Chondrocyte (in vitro differentiated cells): ENCODE measurements at regions not wholly inside any gene's neighbourhood (a gene's known extent, or its start where the extent isn't known, plus 50 kb on each side); places are given as distances from the start of the nearest gene placed in this dataset.

ENCODE experiments used
- DNase-seq: peaks from one replicate; pipeline ENCODE4 v3.0.0; 2021; ENCODE audit warnings: mixed read lengths, low spot score
- H3K27ac Mint-ChIP-seq: one replicate; pipeline ENCODE4 v1.8.0; 2021; ENCODE audit warnings: mild to moderate bottlenecking, moderate library complexity, mixed read lengths; ENCODE audit not compliant: unreplicated experiment
- H3K27me3 Mint-ChIP-seq: 2 replicates; pipeline ENCODE4 v1.8.0; 2021; ENCODE audit warnings: low read depth, mixed read lengths
- H3K36me3 Mint-ChIP-seq: 2 replicates; pipeline ENCODE4 v1.8.0; 2021; ENCODE audit warnings: low read depth, mixed read lengths
- H3K4me1 Mint-ChIP-seq: 2 replicates; pipeline ENCODE4 v1.8.0; 2021; ENCODE audit warnings: low read depth, mild to moderate bottlenecking, mixed read lengths
- H3K4me3 Mint-ChIP-seq: one replicate; pipeline ENCODE4 v1.8.0; 2021; ENCODE audit warnings: mild to moderate bottlenecking, moderate library complexity, mixed read lengths; ENCODE audit not compliant: unreplicated experiment
- H3K9me3 Mint-ChIP-seq: 2 replicates; pipeline ENCODE4 v1.8.0; 2021; ENCODE audit warnings: low read depth, mixed read lengths
- TF ChIP-seq, protein P1 (sequence below): fragments of 200-600 bp; sonication (generic); IDR thresholded peaks from 2 replicates; pipeline ENCODE4 v1.5.0; 2021; ENCODE audit warnings: antibody characterized with exemption, mild to moderate bottlenecking, moderate library complexity

DNA sequence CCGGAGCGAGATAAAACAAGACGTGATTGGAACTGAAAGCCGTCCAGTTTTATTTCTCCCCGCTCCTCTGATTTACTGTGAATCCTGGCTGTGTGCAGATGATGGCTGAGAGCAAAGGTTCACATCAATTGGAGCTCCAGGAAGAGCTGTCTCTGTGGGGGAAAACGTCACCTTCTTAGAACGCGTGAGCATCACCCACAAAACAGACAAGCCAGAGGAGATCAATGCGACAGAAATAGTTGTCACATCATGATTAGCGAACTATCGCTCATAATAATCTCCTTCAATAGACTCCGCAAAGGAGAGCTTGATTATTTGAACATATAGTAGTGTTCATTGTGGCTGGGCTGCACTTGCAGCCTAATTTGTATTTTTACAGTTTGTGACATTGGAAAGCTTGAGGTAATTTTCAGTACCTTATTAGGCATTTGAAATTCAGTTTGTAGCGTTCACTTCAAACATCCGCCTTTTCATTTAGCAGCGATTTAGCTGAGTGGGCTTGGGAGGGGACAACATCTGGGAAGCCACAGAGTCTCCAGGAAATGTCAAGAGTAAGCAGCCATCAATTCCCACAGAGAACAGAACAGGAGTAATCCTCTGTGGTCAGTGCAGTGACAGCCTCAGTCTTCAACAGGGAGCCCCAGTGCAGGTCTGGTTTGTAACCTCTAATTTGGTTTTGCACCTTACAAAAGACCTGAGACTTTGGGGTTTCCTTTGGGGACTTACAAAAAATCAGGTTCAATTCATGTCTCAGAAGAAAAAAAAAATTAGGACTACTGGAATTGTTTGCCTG lies 276.8 kb upstream of the PFKP start:
- H3K4me1 Mint-ChIP-seq, result no peaks in the 10 kb centered on the region
- H3K4me3 Mint-ChIP-seq, result no peak overlapping the region
- H3K27me3 Mint-ChIP-seq, result peaks cover 18% of the 10 kb centered on the region
- H3K27ac Mint-ChIP-seq, result no peak overlapping the region
- TF ChIP-seq, protein P1, sequence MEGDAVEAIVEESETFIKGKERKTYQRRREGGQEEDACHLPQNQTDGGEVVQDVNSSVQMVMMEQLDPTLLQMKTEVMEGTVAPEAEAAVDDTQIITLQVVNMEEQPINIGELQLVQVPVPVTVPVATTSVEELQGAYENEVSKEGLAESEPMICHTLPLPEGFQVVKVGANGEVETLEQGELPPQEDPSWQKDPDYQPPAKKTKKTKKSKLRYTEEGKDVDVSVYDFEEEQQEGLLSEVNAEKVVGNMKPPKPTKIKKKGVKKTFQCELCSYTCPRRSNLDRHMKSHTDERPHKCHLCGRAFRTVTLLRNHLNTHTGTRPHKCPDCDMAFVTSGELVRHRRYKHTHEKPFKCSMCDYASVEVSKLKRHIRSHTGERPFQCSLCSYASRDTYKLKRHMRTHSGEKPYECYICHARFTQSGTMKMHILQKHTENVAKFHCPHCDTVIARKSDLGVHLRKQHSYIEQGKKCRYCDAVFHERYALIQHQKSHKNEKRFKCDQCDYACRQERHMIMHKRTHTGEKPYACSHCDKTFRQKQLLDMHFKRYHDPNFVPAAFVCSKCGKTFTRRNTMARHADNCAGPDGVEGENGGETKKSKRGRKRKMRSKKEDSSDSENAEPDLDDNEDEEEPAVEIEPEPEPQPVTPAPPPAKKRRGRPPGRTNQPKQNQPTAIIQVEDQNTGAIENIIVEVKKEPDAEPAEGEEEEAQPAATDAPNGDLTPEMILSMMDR, result no peak
- peaks cover 3% of the 10 kb centered on the region for H3K36me3 Mint-ChIP-seq
- DNase-seq, result no peak
- peaks cover 8% of the 10 kb centered on the region for H3K9me3 Mint-ChIP-seq

DNA sequence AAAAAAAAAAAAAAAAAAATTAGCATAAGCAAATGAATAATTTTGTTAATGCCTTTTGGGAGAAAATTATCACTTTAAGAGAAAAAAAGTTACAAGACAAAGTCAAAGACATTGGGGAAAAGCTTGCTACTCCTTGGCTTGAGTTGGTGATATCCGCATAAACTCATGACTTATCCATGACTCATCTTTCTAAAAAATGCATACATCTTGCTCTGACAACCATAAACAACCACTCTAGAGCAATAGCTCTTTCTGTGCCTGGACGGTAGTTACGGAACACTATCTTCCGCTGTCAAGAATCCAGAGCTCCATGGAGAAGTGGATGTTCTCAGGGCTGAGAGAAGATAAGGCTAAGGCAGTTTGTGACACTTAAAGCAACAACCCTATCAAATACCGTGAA lies 281.1 kb upstream of the PFKP start:
- no peak for DNase-seq
- H3K4me3 Mint-ChIP-seq, result no peak overlapping the region
- no peaks in the 10 kb centered on the region for H3K36me3 Mint-ChIP-seq
- H3K27ac Mint-ChIP-seq, result no peak overlapping the region
- H3K27me3 Mint-ChIP-seq, result peaks cover 25% of the 10 kb centered on the region
- no peaks in the 10 kb centered on the region for H3K9me3 Mint-ChIP-seq
- no peaks in the 10 kb centered on the region for H3K4me1 Mint-ChIP-seq
- TF ChIP-seq, protein P1, result no peak

DNA sequence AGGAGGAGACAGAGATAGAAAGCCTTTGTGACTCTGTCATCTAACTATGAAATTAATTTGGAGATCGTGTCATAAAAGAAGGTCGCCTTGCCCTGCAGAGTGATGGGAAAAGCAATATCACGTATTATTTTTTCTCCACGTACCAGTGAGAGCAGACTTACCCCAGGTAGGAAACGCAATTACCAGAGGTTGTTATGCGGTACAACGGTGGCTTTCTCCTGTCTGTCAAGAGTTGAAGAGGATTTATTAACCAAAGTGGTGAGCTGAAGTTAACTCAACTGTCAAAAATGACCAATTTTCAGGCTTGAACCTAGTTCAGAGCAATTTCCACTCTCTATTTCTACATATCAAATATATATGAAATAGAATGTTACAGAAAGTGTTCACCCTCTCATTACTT lies 282.6 kb upstream of the PFKP start:
- Mint-ChIP-seq H3K9me3 (no peaks in the 10 kb centered on the region), H3K36me3 (no peaks in the 10 kb centered on the region), H3K27me3 (peaks cover 34% of the 10 kb centered on the region), H3K4me3 (no peak overlapping the region), H3K4me1 (no peaks in the 10 kb centered on the region), H3K27ac (no peak overlapping the region)
- TF ChIP-seq, protein P1, result no peak
- no peak for DNase-seq

DNA sequence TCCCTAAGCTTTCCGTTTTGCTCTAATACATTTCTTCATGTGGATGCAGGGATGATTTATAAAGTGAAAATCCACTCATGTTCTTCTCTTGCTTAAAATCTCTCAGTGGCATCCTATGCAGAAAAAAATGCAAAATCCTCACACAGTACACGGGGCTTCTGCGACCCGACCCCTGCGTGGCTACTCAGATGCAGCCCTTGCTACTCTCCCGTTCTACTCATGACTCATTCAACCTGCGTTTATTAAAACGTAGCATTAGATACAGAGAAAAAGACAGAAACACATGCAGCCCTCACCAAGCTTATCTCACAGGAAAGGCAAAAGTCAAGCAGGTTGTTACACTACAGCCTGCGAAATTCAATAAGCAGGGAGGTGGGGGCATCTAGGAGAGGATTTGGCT lies 284.4 kb upstream of the PFKP start:
- Mint-ChIP-seq H3K4me3 (no peak overlapping the region), H3K4me1 (no peaks in the 10 kb centered on the region), H3K9me3 (no peaks in the 10 kb centered on the region), H3K27me3 (peaks cover 37% of the 10 kb centered on the region), H3K36me3 (no peaks in the 10 kb centered on the region), H3K27ac (no peak overlapping the region)
- TF ChIP-seq, protein P1, result no peak
- no peak for DNase-seq

DNA sequence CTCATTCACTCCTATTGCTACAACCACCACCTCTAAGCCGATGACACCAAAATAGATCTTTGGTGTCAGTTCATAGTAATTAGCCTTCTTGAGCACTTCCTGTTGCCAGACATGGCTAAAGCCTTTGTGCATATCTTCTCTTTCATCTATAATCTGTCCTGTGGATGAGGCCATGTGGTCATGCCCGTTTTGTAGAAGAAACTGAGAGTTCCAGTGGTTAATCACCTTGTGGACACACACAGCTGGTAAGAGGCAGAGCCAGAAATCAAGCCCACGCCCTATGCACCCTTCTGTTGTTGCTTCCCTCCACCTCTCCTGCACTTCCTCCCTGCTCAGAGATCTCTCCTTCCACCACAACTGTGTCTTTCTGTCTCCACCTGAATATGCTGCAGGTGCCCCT lies 285.1 kb upstream of the PFKP start:
- H3K27me3 Mint-ChIP-seq, result peaks cover 35% of the 10 kb centered on the region
- H3K4me1 Mint-ChIP-seq, result no peaks in the 10 kb centered on the region
- H3K36me3 Mint-ChIP-seq, result no peaks in the 10 kb centered on the region
- no peak overlapping the region for H3K4me3 Mint-ChIP-seq
- no peak for DNase-seq
- no peaks in the 10 kb centered on the region for H3K9me3 Mint-ChIP-seq
- TF ChIP-seq, protein P1, result no peak
- no peak overlapping the region for H3K27ac Mint-ChIP-seq
